ENCODE measurements at regions not wholly inside any gene's neighbourhood (a gene's known extent, or its start where the extent isn't known, plus 50 kb on each side); places are given as distances from the start of the nearest gene placed in this dataset.

DNA sequence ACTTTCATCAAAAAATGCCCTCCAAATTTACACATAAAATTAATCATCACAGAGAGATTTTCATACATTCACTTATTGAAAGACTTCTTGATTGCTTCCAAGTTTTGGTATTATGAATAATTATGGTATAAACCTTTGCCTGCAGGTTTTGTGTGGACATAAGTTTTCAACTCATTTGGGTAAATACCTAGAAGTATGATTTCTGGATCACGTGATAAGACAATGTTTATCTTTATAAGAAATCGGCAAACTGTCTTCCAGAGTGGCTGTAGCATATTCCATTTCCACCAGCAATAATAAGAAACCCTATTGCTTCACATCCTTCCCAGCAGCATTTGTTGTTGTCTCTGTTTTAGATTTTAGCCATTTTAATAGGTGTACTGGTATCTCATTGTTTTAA lies 1507.0 kb upstream of the IGFBP7 start:
- POLR2A ChIA-PET: no interaction called here
- Mint-ChIP-seq H3K36me3 (no peaks in the 10 kb centered on the region), H3K9me3 (peaks cover 0 to 27% (median 8%) of the 10 kb centered on the region in 11 donors), H3K4me3 (no peak overlapping the region), H3K27me3 (no peaks in the 10 kb centered on the region), H3K27ac (no peak overlapping the region), H3K4me1 (no peaks in the 10 kb centered on the region)
- Histone ChIP-seq H3K4me1 (ENCODE audit: control insufficient read depth in 2 of 2, insufficient read depth in 2 of 2, low read length in 2 of 2) (no peaks in the 10 kb centered on the region), H3K4me3 (ENCODE audit: low read length) (no peak overlapping the region), H3K9me3 (ENCODE audit: control insufficient read depth in 2 of 3, low read length in 3 of 3) (no peaks in the 10 kb centered on the region), H3K27me3 (ENCODE audit: control insufficient read depth in 2 of 2, insufficient read depth in 2 of 2, low read length in 2 of 2) (no peaks in the 10 kb centered on the region), H3K27ac (ENCODE audit: low read depth, low read length) (no peak overlapping the region), H3K36me3 (ENCODE audit: control insufficient read depth in 2 of 3, insufficient read depth in 3 of 3, low read length in 3 of 3) (no peaks in the 10 kb centered on the region)
- ATAC-seq (no peak), DNase-seq (no peak)
- intact Hi-C loops (cut with micrococcal nuclease): no loop called here
- CTCF ChIA-PET: no interaction called here

- no peaks in the 10 kb centered on the region for H3K9me3 ChIP-seq (ENCODE audit: control insufficient read depth in 2 of 3, low read length in 3 of 3)
- H3K27ac Mint-ChIP-seq: no peak overlapping the region
- no peaks in the 10 kb centered on the region for H3K4me1 ChIP-seq (ENCODE audit: control insufficient read depth in 2 of 2, insufficient read depth in 2 of 2, low read length in 2 of 2)
- H3K36me3 Mint-ChIP-seq: no peaks in the 10 kb centered on the region
- ATAC-seq (no peak), DNase-seq (no peak)
- H3K9me3 Mint-ChIP-seq: peaks cover 0 to 12% (median 2%) of the 10 kb centered on the region in 11 donors
- ChIA-PET CTCF (no interaction called here), POLR2A (no interaction called here)
- H3K4me3 ChIP-seq (ENCODE audit: low read length): no peak overlapping the region
- H3K4me3 Mint-ChIP-seq: no peak overlapping the region
- no peaks in the 10 kb centered on the region for H3K27me3 ChIP-seq (ENCODE audit: control insufficient read depth in 2 of 2, insufficient read depth in 2 of 2, low read length in 2 of 2)
- no peaks in the 10 kb centered on the region for H3K36me3 ChIP-seq (ENCODE audit: control insufficient read depth in 2 of 3, insufficient read depth in 3 of 3, low read length in 3 of 3)
- no peaks in the 10 kb centered on the region for H3K27me3 Mint-ChIP-seq
- H3K4me1 Mint-ChIP-seq: no peaks in the 10 kb centered on the region
- no peak overlapping the region for H3K27ac ChIP-seq (ENCODE audit: low read depth, low read length)
- intact Hi-C loops (cut with micrococcal nuclease): no loop called here
Observed at GRCh38 chr4:58611012-58611411, 1500.8 kb upstream of the IGFBP7 start.

DNA sequence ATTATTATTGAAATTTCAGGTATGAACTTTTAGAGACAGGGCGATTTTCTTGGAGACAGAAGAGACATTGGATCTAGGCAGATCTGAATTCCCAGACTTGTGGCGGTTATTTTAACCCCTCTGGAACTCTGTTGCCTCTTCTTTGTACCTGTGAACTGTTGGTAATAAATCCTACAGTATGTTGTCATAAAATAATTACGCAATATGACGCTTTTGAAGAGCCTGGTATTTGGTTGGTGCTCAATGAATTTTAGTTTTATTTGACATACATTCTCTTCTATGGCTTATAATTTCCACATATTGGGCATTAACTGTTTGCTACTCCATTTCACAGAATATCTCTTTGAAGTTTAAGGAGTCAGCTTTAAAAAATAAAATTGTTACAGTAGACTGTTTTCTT lies 1496.1 kb upstream of the IGFBP7 start:
- no peaks in the 10 kb centered on the region for H3K36me3 ChIP-seq (ENCODE audit: control insufficient read depth in 2 of 3, insufficient read depth in 3 of 3, low read length in 3 of 3)
- no peaks in the 10 kb centered on the region for H3K27me3 ChIP-seq (ENCODE audit: control insufficient read depth in 2 of 2, insufficient read depth in 2 of 2, low read length in 2 of 2)
- no peak overlapping the region for H3K27ac ChIP-seq (ENCODE audit: low read depth, low read length)
- no peak overlapping the region for H3K4me3 ChIP-seq (ENCODE audit: low read length)
- ATAC-seq: no peak
- H3K4me1 ChIP-seq (ENCODE audit: control insufficient read depth in 2 of 2, insufficient read depth in 2 of 2, low read length in 2 of 2): no peaks in the 10 kb centered on the region
- H3K27ac Mint-ChIP-seq: no peak overlapping the region
- intact Hi-C loops (cut with micrococcal nuclease): no loop called here
- no peak overlapping the region for H3K4me3 Mint-ChIP-seq
- peaks cover 0 to 12% (median 1%) of the 10 kb centered on the region in 11 donors for H3K9me3 Mint-ChIP-seq
- H3K36me3 Mint-ChIP-seq: no peaks in the 10 kb centered on the region
- no peaks in the 10 kb centered on the region for H3K27me3 Mint-ChIP-seq
- DNase-seq: no peak
- CTCF ChIA-PET: no interaction called here
- POLR2A ChIA-PET: no interaction called here
- no peaks in the 10 kb centered on the region for H3K9me3 ChIP-seq (ENCODE audit: control insufficient read depth in 2 of 3, low read length in 3 of 3)
- no peaks in the 10 kb centered on the region for H3K4me1 Mint-ChIP-seq

- intact Hi-C loops (cut with micrococcal nuclease): no loop called here
- H3K27ac Mint-ChIP-seq: no peak overlapping the region
- DNase-seq (no peak), ATAC-seq (no peak)
- H3K4me1 Mint-ChIP-seq: no peaks in the 10 kb centered on the region
- CTCF ChIA-PET: no interaction called here
- no peaks in the 10 kb centered on the region for H3K9me3 ChIP-seq (ENCODE audit: control insufficient read depth in 2 of 3, low read length in 3 of 3)
- no peaks in the 10 kb centered on the region for H3K36me3 ChIP-seq (ENCODE audit: control insufficient read depth in 2 of 3, insufficient read depth in 3 of 3, low read length in 3 of 3)
- no peaks in the 10 kb centered on the region for H3K27me3 ChIP-seq (ENCODE audit: control insufficient read depth in 2 of 2, insufficient read depth in 2 of 2, low read length in 2 of 2)
- H3K27me3 Mint-ChIP-seq: no peaks in the 10 kb centered on the region
- no peak overlapping the region for H3K4me3 ChIP-seq (ENCODE audit: low read length)
- no peaks in the 10 kb centered on the region for H3K36me3 Mint-ChIP-seq
- no peaks in the 10 kb centered on the region for H3K4me1 ChIP-seq (ENCODE audit: control insufficient read depth in 2 of 2, insufficient read depth in 2 of 2, low read length in 2 of 2)
- H3K9me3 Mint-ChIP-seq: peaks cover 0 to 12% (median 6%) of the 10 kb centered on the region in 11 donors
- H3K27ac ChIP-seq (ENCODE audit: low read depth, low read length): no peak overlapping the region
- POLR2A ChIA-PET: no interaction called here
- no peak overlapping the region for H3K4me3 Mint-ChIP-seq
Observed at GRCh38 chr4:58603951-58604350, 1493.8 kb upstream of the IGFBP7 start.

DNA sequence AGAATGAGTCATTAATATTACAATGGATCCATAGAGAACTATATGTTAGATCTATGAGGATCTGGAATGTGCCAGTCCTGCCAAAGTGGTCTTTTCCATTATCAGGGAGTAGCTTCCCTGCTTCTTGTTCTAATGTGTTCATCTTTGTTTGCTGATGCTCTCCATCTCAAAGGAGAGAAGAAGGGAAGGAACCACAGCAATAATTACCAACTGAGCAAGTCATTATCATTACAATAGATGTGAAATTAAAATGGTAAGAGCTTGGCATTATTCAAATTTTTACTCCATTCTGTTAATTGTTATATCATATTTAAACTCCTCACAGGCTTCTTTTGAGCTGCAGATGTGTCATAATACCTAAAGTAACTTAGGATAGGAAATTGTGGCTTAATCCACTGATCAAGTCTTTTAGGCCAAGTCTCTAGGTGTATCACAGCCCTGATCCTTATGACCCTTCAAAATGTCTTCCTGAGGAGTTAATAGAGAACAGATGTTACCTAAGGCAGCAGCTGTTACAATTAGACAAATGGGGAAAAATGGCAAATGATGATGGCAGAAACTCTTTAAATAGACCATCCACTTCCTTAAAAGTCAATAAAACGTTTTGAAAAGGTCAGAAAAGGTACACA lies 1492.7 kb upstream of the IGFBP7 start:
- ATAC-seq (no peak), DNase-seq (no peak)
- Mint-ChIP-seq H3K4me1 (no peaks in the 10 kb centered on the region), H3K4me3 (no peak overlapping the region), H3K9me3 (peaks cover 0 to 12% (median 6%) of the 10 kb centered on the region in 11 donors), H3K36me3 (no peaks in the 10 kb centered on the region), H3K27ac (no peak overlapping the region), H3K27me3 (no peaks in the 10 kb centered on the region)
- H3K27me3 ChIP-seq (ENCODE audit: control insufficient read depth in 2 of 2, insufficient read depth in 2 of 2, low read length in 2 of 2): no peaks in the 10 kb centered on the region
- no peaks in the 10 kb centered on the region for H3K4me1 ChIP-seq (ENCODE audit: control insufficient read depth in 2 of 2, insufficient read depth in 2 of 2, low read length in 2 of 2)
- no peaks in the 10 kb centered on the region for H3K9me3 ChIP-seq (ENCODE audit: control insufficient read depth in 2 of 3, low read length in 3 of 3)
- no peaks in the 10 kb centered on the region for H3K36me3 ChIP-seq (ENCODE audit: control insufficient read depth in 2 of 3, insufficient read depth in 3 of 3, low read length in 3 of 3)
- H3K4me3 ChIP-seq (ENCODE audit: low read length): no peak overlapping the region
- POLR2A ChIA-PET: no interaction called here
- intact Hi-C loops (cut with micrococcal nuclease): no loop called here
- no peak overlapping the region for H3K27ac ChIP-seq (ENCODE audit: low read depth, low read length)
- CTCF ChIA-PET: no interaction called here

DNA sequence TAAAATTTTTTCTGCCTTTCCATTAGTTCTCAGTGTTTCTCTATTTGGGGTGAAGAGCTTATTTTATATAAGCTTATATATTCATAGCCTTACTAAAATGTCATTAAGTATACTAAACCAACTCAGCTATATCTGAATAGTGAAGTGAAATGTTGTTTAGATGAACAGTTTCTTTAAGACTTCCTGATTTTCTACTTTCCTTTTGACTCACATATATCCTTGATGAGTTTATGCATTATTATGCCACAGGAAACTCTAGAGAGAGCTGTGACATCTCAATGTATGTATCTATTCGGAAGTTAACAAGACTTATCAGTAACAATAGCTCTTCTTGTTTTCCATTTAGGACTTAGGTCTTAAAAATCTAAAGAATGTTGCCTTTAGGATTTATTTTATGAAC lies 1491.8 kb upstream of the IGFBP7 start:
- Histone ChIP-seq H3K9me3 (ENCODE audit: control insufficient read depth in 2 of 3, low read length in 3 of 3) (no peaks in the 10 kb centered on the region), H3K4me1 (ENCODE audit: control insufficient read depth in 2 of 2, insufficient read depth in 2 of 2, low read length in 2 of 2) (no peaks in the 10 kb centered on the region), H3K27ac (ENCODE audit: low read depth, low read length) (no peak overlapping the region), H3K4me3 (ENCODE audit: low read length) (no peak overlapping the region), H3K27me3 (ENCODE audit: control insufficient read depth in 2 of 2, insufficient read depth in 2 of 2, low read length in 2 of 2) (no peaks in the 10 kb centered on the region), H3K36me3 (ENCODE audit: control insufficient read depth in 2 of 3, insufficient read depth in 3 of 3, low read length in 3 of 3) (no peaks in the 10 kb centered on the region)
- intact Hi-C loops (cut with micrococcal nuclease): no loop called here
- ChIA-PET POLR2A (no interaction called here), CTCF (no interaction called here)
- Mint-ChIP-seq H3K27me3 (no peaks in the 10 kb centered on the region), H3K36me3 (no peaks in the 10 kb centered on the region), H3K4me3 (no peak overlapping the region), H3K27ac (no peak overlapping the region), H3K9me3 (peaks cover 0 to 12% (median 6%) of the 10 kb centered on the region in 11 donors), H3K4me1 (no peaks in the 10 kb centered on the region)
- DNase-seq: no peak
- ATAC-seq: no peak

DNA sequence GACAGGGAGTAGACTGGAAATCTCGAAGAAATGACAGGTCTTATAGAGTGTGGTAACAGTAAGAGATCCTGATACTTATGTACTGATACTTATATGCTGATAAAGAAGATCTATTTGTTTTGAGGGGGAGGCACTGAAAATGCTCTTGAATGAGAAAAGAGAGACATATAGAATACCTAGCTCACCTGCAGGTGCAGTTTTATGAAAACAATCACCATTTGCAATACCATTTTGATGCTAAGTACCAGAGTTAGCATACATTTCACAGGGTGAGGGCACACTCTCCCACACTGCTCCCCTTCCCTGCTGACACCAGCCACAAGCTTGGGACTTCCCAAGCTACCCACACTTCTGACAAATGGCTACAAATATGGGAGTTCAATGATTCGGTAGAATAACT lies 1490.1 kb upstream of the IGFBP7 start:
- no peak overlapping the region for H3K27ac Mint-ChIP-seq
- H3K27me3 ChIP-seq (ENCODE audit: control insufficient read depth in 2 of 2, insufficient read depth in 2 of 2, low read length in 2 of 2): no peaks in the 10 kb centered on the region
- ChIA-PET CTCF (no interaction called here), POLR2A (no interaction called here)
- H3K4me3 Mint-ChIP-seq: no peak overlapping the region
- no peaks in the 10 kb centered on the region for H3K9me3 ChIP-seq (ENCODE audit: control insufficient read depth in 2 of 3, low read length in 3 of 3)
- ATAC-seq: no peak
- H3K36me3 ChIP-seq (ENCODE audit: control insufficient read depth in 2 of 3, insufficient read depth in 3 of 3, low read length in 3 of 3): no peaks in the 10 kb centered on the region
- H3K4me1 ChIP-seq (ENCODE audit: control insufficient read depth in 2 of 2, insufficient read depth in 2 of 2, low read length in 2 of 2): no peaks in the 10 kb centered on the region
- no peak overlapping the region for H3K4me3 ChIP-seq (ENCODE audit: low read length)
- DNase-seq: no peak
- no peaks in the 10 kb centered on the region for H3K27me3 Mint-ChIP-seq
- intact Hi-C loops (cut with micrococcal nuclease): no loop called here
- no peaks in the 10 kb centered on the region for H3K4me1 Mint-ChIP-seq
- H3K9me3 Mint-ChIP-seq: peaks cover 0 to 16% (median 6%) of the 10 kb centered on the region in 11 donors
- H3K27ac ChIP-seq (ENCODE audit: low read depth, low read length): no peak overlapping the region
- no peaks in the 10 kb centered on the region for H3K36me3 Mint-ChIP-seq

Data from naive thymus-derived CD4-positive, alpha-beta T cell (primary cell).